NCI-H2196 treated with DMSO at 0.1 percent for 48 hours (cell line): ENCODE measurements at regions not wholly inside any gene's neighbourhood (a gene's known extent, or its start where the extent isn't known, plus 50 kb on each side); places are given as distances from the start of the nearest gene placed in this dataset.

ENCODE experiments used
- DNase-seq: peaks from one replicate; lab custom pipeline; 2025; ENCODE audit not compliant: unreplicated experiment; lab: John Stamatoyannopoulos, UW

DNA sequence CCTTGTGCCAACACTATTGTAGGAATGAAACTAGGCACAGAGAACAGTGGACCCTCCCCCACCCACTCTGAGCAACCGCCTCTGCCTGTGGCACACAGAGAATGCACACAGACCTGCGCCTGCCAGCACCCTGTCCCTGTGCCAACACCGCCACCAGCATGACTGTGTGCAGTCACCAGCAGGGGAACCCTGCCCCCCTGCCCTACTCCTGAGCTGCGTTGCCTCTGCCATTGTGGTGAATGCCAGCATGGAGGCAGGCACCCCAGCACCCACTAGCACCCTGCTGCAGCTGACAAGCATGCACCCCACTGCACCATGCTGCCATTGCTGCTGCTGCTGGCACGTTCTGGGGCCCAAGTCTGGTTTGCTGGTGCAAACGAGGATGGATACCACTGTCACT, 94.4 kb upstream of the PRLR start:
- DNase-seq, result no peak

DNA sequence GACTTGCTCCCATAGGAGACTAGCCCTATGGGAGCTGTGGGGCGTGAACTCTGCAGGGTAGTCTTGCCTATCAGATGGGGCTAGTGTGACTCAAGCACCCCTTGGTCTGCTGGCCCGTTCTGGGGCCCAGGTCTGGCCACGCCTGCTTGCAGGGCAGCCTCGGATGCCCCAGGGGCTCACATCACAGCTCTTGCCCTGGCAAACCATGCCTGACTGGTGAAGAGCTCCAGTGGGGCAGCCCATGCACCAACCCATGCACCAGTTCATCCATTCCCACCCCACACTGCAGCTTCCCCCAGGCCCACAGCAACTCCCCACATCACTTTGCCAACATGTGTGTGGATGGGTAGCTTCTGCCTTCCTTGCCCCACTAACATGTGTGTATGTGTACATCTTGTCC, 93.9 kb upstream of the PRLR start:
- no peak for DNase-seq

DNA sequence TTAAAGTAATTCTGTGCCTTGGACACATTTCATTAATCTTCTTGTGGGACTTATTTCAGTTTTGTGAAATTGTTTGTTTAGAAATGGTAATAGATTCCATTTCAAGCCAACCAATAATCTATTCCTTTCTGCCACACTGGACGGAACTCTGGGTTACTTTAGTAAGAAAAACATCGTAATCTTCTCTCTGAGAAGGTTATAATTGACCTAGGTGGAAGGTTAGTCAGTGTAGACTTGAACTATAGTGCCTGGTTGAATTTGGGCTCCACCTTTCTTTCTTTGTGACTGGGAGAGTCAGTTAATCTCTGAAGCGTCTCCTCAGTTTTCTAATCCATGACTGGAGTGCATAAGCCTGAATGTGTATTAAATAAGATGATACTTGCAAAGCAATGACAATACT, 89.7 kb upstream of the PRLR start:
- DNase-seq, result no peak

DNA sequence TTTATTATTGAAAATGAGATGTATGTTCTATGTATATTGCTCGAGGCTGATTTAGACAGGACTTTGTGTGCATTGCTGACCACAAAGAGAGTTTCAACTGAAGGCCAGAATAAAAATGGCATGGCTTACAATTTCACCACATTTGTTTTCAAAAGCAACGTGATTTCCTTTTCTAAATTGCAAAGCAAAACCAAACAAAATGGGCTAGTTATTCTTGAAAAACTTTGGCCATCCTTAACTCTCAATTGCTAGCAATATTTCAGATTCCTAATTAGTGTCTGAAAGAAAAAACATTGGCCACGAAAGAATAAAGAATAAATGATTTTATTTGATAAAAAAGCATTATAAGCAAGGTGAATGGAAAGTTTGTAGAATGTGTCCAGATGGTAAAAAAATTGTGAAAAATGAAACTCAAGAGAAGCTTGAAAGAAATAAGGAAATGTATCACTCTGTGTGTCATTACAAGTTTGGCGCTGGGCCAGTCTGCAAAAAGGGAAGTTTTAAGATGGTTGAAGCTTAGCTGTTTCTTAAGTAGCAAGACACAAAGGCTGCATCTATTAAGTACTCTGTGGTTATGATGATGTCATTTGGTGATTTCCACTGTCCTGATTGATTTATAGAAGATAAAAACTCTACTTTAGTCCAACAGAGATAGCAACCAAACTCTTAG, 89.2 kb upstream of the PRLR start:
- DNase-seq, result no peak

DNA sequence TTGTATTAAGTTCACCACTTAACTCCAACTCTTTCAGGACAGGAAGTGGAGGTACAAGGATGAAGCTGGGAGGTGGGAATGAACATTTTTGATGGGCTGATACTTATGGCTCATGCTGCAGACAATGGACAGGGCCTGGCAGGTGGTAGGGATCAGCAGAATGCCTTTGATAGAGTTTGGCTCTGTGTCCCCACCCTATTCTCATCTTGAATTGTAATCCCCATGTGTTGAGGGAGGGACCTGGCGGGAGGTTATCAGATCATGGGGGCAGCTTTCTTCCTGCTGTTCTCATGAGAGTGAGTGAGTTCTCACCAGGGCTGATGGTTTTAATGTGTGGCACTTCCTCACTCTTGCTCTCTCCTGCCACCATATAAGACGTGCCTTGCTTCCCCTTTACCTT, 87.3 kb upstream of the PRLR start:
- DNase-seq, result no peak

DNA sequence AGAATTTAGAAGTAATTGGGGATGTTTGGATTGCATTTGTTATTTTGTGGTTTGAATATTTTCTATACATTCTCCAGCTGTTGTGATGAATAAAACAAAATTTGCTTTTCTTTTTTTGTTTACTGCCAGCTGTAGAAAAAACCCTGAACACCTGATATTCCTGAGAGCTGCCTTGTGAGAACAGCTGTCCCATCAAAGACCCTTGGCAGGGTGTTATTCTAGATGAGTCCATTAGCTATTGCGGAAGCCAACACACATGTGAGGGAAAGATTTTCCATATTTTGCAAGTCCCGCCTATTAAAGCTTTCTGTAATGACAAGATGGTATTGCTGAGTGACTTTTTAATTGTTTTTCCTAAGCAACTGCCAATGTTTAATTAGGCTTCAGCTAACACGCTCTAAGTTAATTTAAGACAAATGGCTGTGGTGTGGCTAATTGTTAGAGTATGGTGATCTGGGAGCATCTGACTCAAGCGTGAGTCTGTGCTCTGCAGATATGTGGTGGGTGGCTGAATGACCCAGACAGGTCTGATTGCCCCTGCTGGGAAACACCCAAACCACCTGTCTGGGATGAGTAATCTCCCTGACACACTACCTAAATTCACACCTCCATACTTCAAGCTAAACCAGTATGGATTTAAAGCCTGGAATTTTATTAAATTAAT, 86.5 kb upstream of the PRLR start:
- no peak for DNase-seq

DNA sequence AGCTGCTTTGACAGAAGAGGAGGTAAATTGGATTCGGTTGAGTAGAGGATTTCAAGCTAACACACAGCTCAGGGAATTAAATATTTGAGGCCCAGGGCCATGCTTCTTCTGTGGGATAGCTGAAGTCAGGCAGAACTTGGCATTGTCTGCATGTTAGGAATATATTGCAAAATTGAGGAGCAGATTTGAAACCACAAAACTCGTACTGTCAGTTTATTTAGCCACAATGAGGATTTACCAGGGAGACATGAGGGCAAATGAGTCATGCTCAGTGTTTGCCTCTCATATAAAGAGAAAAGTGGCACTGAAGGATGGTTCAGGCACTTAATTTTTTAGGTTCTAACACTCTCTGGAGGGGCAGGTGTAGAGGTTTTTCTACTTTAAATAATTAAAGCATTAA, 83.0 kb upstream of the PRLR start:
- DNase-seq, result no peak

DNA sequence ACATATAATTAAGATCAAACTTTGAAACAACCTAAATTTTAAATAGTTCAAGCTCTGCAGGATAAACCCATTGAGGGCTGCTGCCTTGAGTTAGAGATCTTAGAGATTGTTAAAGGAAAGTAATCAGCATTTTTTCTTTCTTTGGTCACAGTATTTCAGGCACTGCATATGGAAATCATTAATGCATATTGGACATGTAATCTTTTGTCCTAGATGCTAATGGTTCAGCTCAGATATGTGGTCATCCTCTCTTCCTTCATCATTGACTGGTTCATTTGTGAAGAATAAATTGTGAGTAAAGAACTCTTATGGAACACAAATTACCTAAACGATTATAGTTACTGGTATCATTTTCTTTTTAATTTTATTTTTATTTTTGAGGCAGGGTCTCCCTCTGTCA, 82.0 kb upstream of the PRLR start:
- DNase-seq, result no peak

DNA sequence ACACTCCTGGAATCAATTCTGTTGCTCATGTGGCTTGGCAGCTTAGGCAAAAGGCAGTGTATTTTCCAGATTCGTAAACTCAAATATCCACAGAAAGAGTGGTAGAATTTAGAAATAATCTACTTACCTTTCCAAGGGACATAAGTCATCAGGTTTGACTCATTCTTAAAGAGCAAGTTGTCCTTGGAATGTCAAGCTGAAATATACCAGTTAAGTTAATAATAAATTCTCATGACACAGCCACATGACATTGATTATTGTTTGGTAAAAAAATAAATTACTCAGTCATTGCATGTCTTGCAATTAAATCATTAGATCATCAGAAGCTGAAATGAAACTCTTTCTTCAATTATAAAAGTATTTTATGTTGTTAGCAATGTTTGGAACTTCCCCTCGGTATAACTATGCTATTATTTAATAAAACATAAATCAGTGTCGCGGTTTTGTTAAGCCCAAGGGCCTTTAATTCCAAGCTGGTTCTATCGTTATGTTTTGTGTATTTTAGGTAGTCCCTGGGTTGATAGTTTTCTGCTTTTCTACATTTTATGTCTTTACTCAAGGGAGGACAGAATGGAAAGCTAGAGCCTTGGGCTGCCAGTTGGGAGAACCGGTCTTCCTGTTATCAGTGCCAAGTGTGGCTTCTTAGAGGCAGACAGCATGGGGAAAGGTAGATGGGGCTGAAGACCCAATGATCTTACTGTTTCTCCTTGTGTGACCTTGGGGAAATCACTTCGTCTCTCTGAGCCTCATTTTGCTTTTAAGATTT, 79.3 kb upstream of the PRLR start:
- no peak for DNase-seq

DNA sequence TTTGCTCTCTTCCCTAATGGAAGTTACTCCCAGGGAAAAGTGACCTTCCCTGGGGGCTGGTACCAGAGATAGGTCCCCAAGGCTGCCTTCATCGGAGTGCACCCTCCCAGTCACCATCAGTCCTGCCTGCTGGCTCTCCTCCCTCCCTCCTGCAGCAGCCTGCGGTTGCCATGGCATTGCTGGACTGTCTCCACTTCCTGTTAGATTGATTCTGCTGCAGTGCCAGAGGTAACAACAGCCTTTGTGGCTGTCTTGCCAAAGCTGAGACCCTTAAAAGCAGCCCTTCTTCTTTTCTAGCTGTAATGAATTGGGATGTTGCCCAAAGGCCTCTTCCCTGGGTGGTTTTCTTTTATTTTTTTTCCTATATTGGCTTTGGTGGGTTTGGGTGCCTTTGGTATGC, 78.1 kb upstream of the PRLR start:
- DNase-seq, result no peak

DNA sequence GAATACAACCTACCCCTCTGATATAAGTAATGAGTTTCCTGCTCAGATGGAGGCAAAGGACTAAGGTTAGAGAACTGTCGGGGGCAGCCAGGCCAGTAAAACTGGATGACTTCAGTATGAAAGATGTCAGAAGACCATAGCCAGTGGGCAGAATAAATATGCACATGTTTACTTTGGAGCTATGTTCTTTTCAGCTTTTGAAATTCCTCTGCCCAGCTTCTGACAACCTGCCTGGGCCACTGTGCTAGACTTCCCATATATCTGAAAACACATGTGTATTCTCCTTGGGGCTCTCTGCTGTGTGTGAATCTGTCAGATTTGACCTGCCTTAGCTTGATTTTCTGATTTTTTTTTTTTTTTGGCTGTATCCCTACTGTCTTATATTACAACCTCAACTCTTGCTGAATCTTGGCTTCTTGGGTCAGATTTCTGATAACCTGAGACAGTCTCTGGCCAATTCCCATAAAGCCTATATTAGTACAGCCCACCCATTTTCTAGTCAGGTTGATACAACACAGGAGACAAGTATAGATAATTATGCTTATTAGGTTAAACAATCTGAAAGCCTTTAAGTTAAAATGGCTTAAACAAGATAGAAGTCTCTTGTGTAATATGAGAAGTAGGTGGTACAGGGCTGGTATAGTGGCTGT, 76.6 kb upstream of the PRLR start:
- DNase-seq, result no peak

DNA sequence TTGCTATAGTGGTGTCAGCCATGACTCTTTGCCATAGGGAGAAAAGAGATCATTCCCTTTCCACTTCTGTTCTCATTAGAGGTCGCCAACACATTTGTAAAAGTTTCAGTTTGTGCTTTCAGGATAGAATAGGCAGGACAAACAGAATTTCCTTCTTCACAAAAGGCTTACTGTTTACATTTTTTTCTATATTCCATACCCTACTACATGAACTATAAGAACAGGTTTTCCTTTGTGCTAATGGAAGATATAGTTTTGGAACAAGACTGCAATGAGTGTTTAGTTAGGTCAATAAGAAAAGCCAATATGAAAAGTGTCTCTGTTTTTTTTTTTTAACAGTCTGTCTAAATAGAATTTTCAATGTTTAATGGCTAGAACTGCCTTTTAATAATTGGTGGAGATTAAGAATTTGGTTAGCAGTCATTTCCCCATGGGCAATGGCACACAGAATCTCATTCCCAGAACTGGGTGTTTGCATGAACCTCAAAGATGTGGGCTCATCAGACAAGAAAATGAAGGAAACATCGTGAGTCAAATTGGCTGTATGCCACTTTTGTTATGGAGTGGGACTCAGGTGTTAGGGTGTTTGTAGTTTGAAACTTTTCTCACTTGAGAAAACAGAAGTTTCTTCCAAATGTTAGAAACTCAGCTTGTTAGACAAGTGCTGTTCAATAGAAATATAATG, 75.2 kb upstream of the PRLR start:
- no peak for DNase-seq

DNA sequence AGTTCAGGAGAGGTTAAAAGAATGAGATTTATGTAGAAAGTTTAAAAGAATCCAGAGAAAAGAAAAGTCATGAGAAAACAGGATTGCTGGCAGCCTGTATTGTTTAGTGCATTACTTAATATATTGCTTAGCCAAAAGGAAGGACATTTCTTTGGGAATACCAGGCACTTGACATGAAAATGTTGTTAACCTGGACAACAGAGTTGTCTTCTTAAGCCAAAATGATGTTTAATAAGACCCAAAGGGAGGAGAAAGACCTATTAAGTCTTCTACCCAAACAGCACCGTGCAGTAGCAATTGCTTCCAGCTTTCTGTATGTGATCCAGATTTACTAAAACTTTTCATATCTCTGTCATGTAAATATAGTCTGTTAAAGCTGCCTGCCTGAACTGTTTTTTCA, 74.0 kb upstream of the PRLR start:
- DNase-seq, result no peak

DNA sequence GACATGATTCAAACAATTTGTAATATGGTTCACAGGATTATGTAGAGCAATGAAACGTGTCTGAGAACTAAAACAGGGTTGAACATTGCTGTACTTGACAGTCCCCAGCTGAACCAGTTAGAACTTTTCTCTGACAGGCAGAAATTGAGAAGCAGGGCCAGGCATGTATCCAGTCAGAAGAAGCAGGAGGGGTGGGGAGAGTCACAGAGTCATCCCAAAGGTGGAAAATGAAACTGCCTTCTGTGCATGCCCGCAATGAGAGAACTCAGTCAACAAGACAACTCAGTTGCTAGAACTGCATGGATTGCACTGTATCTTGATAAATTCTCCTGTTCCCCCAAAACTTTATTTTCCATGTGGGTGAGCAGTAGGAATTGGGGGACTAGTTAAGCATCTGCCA, 72.9 kb upstream of the PRLR start:
- no peak for DNase-seq

DNA sequence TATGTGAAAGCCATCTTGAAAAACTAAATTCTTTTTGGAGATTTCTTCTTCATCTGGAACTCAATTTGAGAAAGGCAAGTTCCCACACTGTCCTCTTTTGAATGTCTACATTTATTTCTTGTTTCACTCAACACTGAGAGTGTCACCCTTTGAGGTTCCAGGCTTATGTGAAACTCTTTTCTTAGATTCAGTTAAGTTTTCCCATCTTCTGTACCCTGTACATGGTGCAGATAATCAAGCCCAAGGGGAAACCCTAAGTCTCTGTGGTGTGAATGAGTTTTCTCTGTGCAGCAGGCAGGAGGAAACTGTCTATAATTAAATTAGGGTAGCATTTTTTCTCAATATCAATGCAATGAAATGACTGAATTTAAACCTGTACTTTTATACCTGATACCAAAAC, 72.3 kb upstream of the PRLR start:
- DNase-seq, result no peak

DNA sequence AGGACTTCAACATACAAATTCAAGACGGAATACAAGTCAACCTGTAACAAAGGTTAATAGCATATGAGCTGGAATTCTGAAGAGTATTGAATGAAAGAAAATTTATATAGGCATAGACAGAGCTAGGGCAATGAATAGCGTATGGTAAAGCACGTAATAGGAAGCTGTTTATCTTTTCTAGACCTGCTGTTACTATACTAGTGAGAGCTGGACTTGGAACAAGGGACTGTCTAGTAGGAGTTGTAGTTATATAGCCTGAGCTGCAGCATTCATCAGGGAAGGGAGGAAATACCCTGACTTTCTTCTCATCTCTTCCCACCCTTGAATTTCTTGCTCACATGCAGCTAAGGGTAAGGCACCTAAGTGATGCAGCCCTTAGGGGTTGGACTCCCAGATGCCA, 67.5 kb upstream of the PRLR start:
- no peak for DNase-seq

DNA sequence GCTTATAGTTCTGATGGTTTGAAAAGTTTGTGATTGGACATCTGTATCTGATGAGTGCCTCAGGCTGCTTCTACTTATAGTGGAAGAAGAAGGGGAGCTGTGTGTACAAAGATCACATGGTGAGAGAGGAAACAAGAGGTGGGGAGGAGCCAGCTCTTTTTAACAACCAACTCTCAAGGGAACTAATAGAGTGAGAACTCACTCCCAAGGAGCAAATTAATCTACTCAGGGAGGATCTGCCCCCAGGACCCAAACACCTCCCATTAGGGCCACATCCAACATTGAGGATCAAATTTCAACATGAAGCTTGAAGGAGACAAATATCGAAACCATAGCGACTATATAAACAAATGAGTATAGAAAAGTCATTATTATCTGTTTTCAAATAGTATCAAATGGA, 64.7 kb upstream of the PRLR start:
- DNase-seq, result no peak

DNA sequence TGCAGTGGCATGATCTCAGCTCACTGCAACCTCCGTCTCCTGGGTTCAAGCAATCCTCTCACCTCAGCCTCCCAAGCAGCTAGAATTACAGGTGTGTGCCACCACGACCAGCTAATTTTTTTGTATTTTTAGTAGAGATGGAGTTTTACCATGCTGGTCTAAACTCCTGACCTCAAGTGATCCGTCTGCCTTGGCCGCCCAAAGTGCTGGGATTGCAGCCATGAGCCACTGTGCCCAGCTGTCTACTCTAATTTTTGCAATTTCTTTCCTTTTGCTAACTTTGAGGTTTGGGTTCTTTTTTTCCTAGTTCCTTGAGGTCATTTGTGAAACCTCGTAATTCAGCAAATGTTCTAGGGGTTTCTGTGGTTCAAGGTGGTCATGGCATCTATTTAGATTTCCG, 63.7 kb upstream of the PRLR start:
- DNase-seq, result no peak

DNA sequence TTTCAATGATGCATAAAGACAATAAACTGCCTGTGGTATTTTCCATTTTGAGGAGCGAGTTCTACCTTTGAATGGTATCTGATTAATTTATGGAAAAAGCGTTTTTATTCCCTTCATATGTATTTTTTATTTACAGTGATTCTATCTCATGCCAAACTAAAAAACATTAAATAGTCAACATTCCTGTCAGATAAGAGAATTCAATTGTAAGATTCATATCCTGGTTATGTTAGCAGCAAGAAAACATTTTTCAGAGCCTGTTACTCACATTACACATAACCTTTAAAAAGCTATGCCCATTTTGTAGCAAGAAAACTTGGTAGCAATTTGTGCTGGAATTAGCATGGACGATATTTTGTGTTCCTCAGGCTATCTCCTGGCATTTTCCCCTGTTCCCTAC, 55.1 kb upstream of the PRLR start:
- no peak for DNase-seq

DNA sequence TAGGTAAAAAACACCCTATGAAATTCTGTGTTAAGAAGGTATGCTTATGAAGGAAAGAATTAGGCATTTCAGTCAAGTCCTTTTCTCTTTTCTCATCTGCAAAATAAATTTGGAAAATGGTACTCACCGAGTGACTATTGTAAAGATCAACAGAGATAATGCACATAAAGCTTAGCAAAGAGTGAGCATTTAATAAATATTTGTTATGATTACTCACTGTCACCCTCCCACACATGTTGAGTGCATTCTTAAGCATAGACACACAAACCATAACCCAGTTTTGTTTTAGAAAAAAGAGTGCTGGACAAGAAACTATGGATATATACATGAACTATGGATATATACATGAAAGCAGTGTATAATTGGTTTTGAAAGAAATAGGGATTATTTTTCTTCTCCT, 54.7 kb upstream of the PRLR start:
- no peak for DNase-seq

DNA sequence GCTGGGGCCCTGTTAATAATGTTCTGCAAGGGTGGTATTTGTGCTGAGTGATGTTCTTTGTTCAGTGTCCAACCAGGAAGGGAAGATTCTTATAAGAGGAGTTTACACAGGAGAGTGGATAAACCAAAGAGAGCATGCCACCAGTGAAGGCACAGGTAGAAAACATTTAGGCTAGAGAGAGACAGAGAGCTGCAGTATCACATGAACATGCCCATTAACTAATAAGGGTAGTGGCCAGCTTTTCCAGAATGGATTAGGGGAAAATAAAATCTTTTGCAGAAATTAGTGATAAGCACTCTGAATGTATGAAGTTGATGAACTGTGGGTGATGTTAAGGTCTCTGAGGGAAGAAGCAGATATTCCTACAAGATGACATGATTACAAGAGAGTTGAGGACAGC, 54.1 kb upstream of the PRLR start:
- DNase-seq, result no peak
